ENCODE measurements at regions not wholly inside any gene's neighbourhood (a gene's known extent, or its start where the extent isn't known, plus 50 kb on each side); places are given as distances from the start of the nearest gene placed in this dataset.

- TF ChIP-seq CTCF (IDR thresholded peaks at IDR 0.05) (no peak), POLR2A (IDR thresholded peaks at IDR 0.05) (no peak)
These were observed 487.6 kb downstream of the GRXCR1 start for GRCh38 chr4:43380093-43380492.

Data from body of pancreas (tissue), 4 donors.